ENCODE measurements at regions not wholly inside any gene's neighbourhood (a gene's known extent, or its start where the extent isn't known, plus 50 kb on each side); places are given as distances from the start of the nearest gene placed in this dataset.

DNA sequence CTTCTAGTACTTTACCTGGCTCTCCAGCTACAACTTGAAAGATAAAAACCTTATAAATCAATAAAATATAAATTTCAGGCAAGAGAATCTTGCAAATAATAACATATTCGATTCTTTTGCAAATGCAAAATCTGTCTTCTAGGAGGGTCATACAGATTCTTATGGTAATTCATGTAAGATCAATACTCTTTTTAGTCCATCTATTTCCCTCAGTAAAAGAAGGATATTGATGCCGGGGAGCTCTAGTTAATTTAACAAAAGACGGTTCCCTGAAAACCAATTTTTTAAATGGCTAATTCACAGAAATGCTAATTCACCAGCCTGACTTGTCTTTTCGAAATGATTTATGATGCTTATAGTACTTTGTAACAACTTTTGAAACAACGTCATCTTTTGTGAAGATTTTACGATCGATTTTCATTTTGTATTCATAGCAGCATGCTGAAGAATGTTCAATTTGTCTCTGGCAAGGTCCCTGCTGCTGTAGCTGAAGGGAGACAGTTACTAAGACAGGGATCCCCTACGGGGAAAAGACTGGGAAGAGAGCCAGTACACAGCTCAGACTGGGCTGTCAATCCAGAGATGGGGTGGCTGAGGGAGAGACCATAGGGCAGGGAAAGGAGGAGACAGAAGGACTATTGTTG is 90.6 kb upstream of the SPAG17 start:
- TF ChIP-seq EZH2 (IDR thresholded peaks at IDR 0.05; ENCODE audit: insufficient read depth, poor library complexity, severe bottlenecking) (no peak), EZH2phosphoT487 (IDR thresholded peaks at IDR 0.05; ENCODE audit: insufficient read depth, low read depth) (no peak)
- 35 to 39% methylated on average over 8 of the region's 8 CpGs for WGBS, 2 experiments (ENCODE audit: low coverage in 1 of 2, low lambda C conversion rate in 2 of 2, missing lambda C conversion rate in 2 of 2)
- no peak overlapping the region for H3K27ac ChIP-seq
- H3K9ac ChIP-seq, result no peak overlapping the region
- no peak overlapping the region for H2AFZ ChIP-seq
- no peaks in the 10 kb centered on the region for H3K9me3 ChIP-seq (ENCODE audit: low read depth)
- no peak overlapping the region for H3K4me2 ChIP-seq (ENCODE audit: unreplicated experiment)
- H3K4me3 ChIP-seq, result no peak overlapping the region
- H3K27me3 ChIP-seq (replicated peaks; ENCODE audit: insufficient read depth), result no peaks in the 10 kb centered on the region
- DNase-seq, result no peak
- no peaks in the 10 kb centered on the region for H4K20me1 ChIP-seq (ENCODE audit: insufficient read depth)
- no peaks in the 10 kb centered on the region for H3K36me3 ChIP-seq (ENCODE audit: low read depth)
- no peaks in the 10 kb centered on the region for H3K9me2 ChIP-seq (ENCODE audit: insufficient read depth)
- H3K79me2 ChIP-seq (ENCODE audit: insufficient read depth), result no peaks in the 10 kb centered on the region
- no peaks in the 10 kb centered on the region for H3K4me1 ChIP-seq (ENCODE audit: insufficient read depth)
- in situ Hi-C loops (cut with MboI), result no loop called here
- H3F3A ChIP-seq (ENCODE audit: insufficient read depth), result no peaks in the 10 kb centered on the region

DNA sequence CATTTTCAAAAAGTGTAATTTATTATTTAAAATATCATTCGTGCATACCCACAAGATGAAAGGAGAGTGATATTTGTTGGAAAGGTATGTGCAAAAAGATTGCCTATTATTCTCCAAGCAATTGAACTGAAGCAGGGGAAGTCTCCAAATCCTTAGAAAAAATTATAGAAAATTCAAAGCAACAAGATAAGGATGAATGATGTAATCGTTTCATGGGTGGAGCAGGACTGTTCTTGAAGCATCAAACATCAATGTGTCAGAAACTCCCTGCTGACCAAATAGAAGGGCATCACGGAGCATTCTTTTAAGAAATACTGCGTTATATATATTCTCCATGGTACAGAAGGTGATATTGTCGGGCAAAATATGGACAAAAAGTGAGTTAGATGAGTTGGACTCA is 87.9 kb upstream of the SPAG17 start:
- no peaks in the 10 kb centered on the region for H3K9me2 ChIP-seq (ENCODE audit: insufficient read depth)
- no peak overlapping the region for H3K4me3 ChIP-seq
- H3F3A ChIP-seq (ENCODE audit: insufficient read depth), result no peaks in the 10 kb centered on the region
- no peaks in the 10 kb centered on the region for H3K79me2 ChIP-seq (ENCODE audit: insufficient read depth)
- H3K4me2 ChIP-seq (ENCODE audit: unreplicated experiment), result no peak overlapping the region
- no peak overlapping the region for H2AFZ ChIP-seq
- in situ Hi-C loops (cut with MboI), result no loop called here
- 73% methylated on average over 5 of the region's 5 CpGs for WGBS, 2 experiments (ENCODE audit: low coverage in 1 of 2, low lambda C conversion rate in 2 of 2, missing lambda C conversion rate in 2 of 2)
- no peaks in the 10 kb centered on the region for H3K9me3 ChIP-seq (ENCODE audit: low read depth)
- no peak overlapping the region for H3K27ac ChIP-seq
- H4K20me1 ChIP-seq (ENCODE audit: insufficient read depth), result no peaks in the 10 kb centered on the region
- no peaks in the 10 kb centered on the region for H3K36me3 ChIP-seq (ENCODE audit: low read depth)
- H3K4me1 ChIP-seq (ENCODE audit: insufficient read depth), result no peaks in the 10 kb centered on the region
- no peak for TF ChIP-seq EZH2phosphoT487 (IDR thresholded peaks at IDR 0.05; ENCODE audit: insufficient read depth, low read depth)
- TF ChIP-seq EZH2 (IDR thresholded peaks at IDR 0.05; ENCODE audit: insufficient read depth, poor library complexity, severe bottlenecking), result no peak
- H3K27me3 ChIP-seq (replicated peaks; ENCODE audit: insufficient read depth), result no peaks in the 10 kb centered on the region; the same call in 1 of the 2 replicates
- no peak for DNase-seq
- H3K9ac ChIP-seq, result no peak overlapping the region

- Histone ChIP-seq H3K27ac (no peak overlapping the region), H2AFZ (no peak overlapping the region), H3K9ac (no peak overlapping the region), H3F3A (ENCODE audit: insufficient read depth) (no peaks in the 10 kb centered on the region), H3K79me2 (ENCODE audit: insufficient read depth) (no peaks in the 10 kb centered on the region), H3K27me3 (replicated peaks; ENCODE audit: insufficient read depth) (no peaks in the 10 kb centered on the region; the same call in 1 of the 2 replicates), H3K9me2 (ENCODE audit: insufficient read depth) (no peaks in the 10 kb centered on the region), H3K4me2 (ENCODE audit: unreplicated experiment) (no peak overlapping the region), H4K20me1 (ENCODE audit: insufficient read depth) (no peaks in the 10 kb centered on the region), H3K4me1 (ENCODE audit: insufficient read depth) (no peaks in the 10 kb centered on the region), H3K4me3 (no peak overlapping the region), H3K9me3 (ENCODE audit: low read depth) (no peaks in the 10 kb centered on the region), H3K36me3 (ENCODE audit: low read depth) (no peaks in the 10 kb centered on the region)
- 79 to 87% methylated on average over 3 of the region's 3 CpGs for WGBS, 2 experiments (ENCODE audit: low coverage in 1 of 2, low lambda C conversion rate in 2 of 2, missing lambda C conversion rate in 2 of 2)
- in situ Hi-C loops (cut with MboI), result no loop called here
- DNase-seq, result no peak
- TF ChIP-seq EZH2 (IDR thresholded peaks at IDR 0.05; ENCODE audit: insufficient read depth, poor library complexity, severe bottlenecking) (no peak), EZH2phosphoT487 (IDR thresholded peaks at IDR 0.05; ENCODE audit: insufficient read depth, low read depth) (no peak)
These were observed 86.9 kb upstream of the SPAG17 start for GRCh38 chr1:118271883-118272282.

DNA sequence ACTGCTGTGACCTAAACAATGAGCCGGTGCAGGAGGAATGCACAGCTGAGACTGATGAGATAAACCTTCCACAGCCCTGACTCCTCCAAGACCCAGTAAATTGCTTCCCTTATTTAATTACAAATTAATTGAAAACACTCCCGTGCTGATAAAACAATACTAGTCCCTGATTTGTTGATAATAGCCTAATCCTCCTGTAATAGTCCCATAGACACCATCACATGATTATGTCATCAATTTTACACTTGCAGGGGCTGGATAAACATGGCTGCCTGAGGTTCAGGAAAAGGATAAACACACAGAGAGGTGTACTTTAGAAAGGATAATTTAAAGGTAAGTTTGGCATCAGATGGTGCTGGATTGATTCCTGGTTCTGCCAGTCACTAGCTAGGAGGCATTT is 84.6 kb upstream of the SPAG17 start:
- Histone ChIP-seq H3K79me2 (ENCODE audit: insufficient read depth) (no peaks in the 10 kb centered on the region), H2AFZ (no peak overlapping the region), H3K4me2 (ENCODE audit: unreplicated experiment) (no peak overlapping the region), H3K27ac (no peak overlapping the region), H3K9me2 (ENCODE audit: insufficient read depth) (no peaks in the 10 kb centered on the region), H3F3A (ENCODE audit: insufficient read depth) (no peaks in the 10 kb centered on the region), H3K4me3 (no peak overlapping the region), H3K27me3 (replicated peaks; ENCODE audit: insufficient read depth) (no peaks in the 10 kb centered on the region; the same call in 1 of the 2 replicates), H3K36me3 (ENCODE audit: low read depth) (no peaks in the 10 kb centered on the region), H3K9me3 (ENCODE audit: low read depth) (no peaks in the 10 kb centered on the region), H4K20me1 (ENCODE audit: insufficient read depth) (no peaks in the 10 kb centered on the region), H3K9ac (no peak overlapping the region), H3K4me1 (ENCODE audit: insufficient read depth) (peaks cover 5% of the 10 kb centered on the region; the same call in 1 of the 2 replicates)
- in situ Hi-C loops (cut with MboI), result no loop called here
- TF ChIP-seq EZH2 (IDR thresholded peaks at IDR 0.05; ENCODE audit: insufficient read depth, poor library complexity, severe bottlenecking), result no peak
- TF ChIP-seq EZH2phosphoT487 (IDR thresholded peaks at IDR 0.05; ENCODE audit: insufficient read depth, low read depth), result no peak
- no peak for DNase-seq
- 55 to 72% methylated on average over 2 of the region's 2 CpGs for WGBS, 2 experiments (ENCODE audit: low coverage in 1 of 2, low lambda C conversion rate in 2 of 2, missing lambda C conversion rate in 2 of 2)

All from GM23248 (cell line).